ENCODE measurements at regions not wholly inside any gene's neighbourhood (a gene's known extent, or its start where the extent isn't known, plus 50 kb on each side); places are given as distances from the start of the nearest gene placed in this dataset.

DNA sequence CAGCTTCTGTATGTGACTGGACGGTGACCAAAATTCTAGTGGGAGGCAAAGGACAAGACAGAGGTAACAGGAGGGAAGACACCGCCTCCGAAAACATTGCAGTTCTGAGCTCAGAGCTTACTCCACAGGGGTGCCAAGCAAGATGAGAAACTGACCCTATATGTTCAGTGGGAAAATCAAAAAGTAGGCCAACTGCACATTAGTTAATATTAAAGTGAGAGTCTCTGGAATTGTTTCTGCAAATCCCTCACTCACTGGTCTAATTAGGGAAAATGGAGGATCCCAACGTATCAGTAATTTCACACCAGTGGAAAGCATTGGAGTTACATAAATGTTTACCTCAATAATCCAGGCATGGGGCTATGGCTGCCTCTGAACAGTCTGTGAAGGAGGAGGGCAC, 313.3 kb upstream of the KCNH8 start:
- intact Hi-C loops (cut with micrococcal nuclease): no loop called here

DNA sequence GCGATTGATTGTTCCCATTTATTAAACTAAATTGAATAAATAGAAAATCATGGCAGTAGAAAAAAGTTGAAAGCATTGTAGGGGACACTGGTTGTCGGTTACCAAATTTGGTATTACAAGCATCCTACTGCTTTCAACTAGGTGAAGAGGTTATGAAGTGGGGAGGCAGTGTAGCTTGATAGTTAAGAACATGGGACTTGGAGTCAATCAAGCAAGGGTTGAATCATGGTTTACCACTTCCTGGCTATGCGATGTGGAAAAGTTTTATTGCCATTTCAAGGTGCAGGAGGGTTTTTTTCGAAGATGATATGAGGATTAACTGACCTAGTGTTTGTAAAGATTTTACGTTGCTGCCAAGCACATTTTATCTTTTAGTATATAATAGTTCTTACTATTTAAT, 318.2 kb upstream of the KCNH8 start:
- intact Hi-C loops (cut with micrococcal nuclease): no loop called here

- intact Hi-C loops (cut with micrococcal nuclease): loop anchor here (5.0 kb wide), 1 partner anchor 381 kb away; no protein-coding TSS in a partner anchor
These were observed 319.7 kb upstream of the KCNH8 start for GRCh38 chr3:18828637-18829036.

GRCh38 chr3:18827664-18828063, 320.6 kb upstream of the KCNH8 start:
- intact Hi-C loops (cut with micrococcal nuclease): loop anchor here (5.0 kb wide), 1 partner anchor 380 kb away; no protein-coding TSS in a partner anchor

DNA sequence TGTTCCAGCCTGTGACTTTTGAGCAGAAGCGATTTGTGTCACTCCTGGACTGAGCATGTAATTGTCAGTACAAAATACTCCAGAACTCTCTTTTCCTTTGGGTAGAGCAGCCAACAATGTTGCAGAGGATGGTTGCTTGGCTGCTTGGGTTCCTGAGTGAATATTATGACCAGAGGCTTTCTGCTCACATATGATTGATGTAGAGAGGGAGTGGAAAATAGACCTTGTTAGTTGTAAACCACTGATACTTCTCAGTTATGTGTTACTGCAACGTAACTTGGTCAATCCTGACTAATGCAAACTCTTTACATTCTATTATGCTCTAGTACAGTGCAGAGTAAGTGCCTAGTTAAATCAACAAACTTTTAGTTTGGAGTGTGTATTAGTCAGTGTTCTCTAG, 322.6 kb upstream of the KCNH8 start:
- intact Hi-C loops (cut with micrococcal nuclease): loop anchor here (1.0 to 5.0 kb wide), 2 partner anchors 35 to 378 kb away; no protein-coding TSS in a partner anchor

- intact Hi-C loops (cut with micrococcal nuclease): no loop called here
These were observed 335.0 kb upstream of the KCNH8 start for GRCh38 chr3:18813300-18813699.

- intact Hi-C loops (cut with micrococcal nuclease): no loop called here
These were observed 336.0 kb upstream of the KCNH8 start for GRCh38 chr3:18812316-18812715.

DNA sequence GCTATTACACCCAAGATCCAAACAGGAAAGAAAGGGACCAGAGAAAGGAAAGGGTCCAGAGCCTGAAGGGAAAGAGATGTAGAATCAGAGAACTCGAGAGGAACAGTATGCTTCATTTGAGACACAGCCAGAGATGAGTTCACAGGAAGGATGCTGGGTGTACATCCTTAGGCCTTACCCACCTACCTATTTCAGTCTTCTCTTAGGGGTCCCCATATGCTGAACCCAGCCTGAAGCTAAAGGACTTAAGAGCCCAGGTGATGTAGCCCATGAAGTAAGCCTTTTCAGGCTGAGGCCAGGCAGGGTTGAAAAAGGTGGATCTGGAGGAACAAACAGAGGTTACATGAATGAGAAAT, 338.0 kb upstream of the KCNH8 start:
- intact Hi-C loops (cut with micrococcal nuclease): no loop called here

GRCh38 chr3:18809640-18810305, 338.5 kb upstream of the KCNH8 start:
- intact Hi-C loops (cut with micrococcal nuclease): no loop called here

- intact Hi-C loops (cut with micrococcal nuclease): no loop called here
These were observed 339.9 kb upstream of the KCNH8 start for GRCh38 chr3:18808429-18808828.

DNA sequence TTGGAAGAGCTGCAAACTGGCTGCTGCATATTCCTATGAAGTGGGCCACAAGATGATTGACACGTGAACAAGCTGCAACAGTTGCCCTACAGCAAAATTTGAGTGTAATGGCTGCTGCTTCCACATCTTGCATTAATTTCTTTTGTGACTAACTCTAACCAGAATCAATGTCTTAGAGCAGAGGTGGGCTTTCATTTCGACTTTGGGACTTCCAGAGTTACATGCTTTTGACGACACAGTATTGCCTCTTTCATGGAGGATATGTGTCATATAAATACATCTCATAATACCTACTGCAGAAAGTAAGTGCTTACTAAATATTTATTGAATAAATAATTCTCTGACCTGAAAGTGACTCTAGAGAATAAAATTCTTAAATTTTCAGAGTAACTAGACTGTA, 340.7 kb upstream of the KCNH8 start:
- intact Hi-C loops (cut with micrococcal nuclease): no loop called here

GRCh38 chr3:18806633-18807032, 341.7 kb upstream of the KCNH8 start:
- intact Hi-C loops (cut with micrococcal nuclease): no loop called here

DNA sequence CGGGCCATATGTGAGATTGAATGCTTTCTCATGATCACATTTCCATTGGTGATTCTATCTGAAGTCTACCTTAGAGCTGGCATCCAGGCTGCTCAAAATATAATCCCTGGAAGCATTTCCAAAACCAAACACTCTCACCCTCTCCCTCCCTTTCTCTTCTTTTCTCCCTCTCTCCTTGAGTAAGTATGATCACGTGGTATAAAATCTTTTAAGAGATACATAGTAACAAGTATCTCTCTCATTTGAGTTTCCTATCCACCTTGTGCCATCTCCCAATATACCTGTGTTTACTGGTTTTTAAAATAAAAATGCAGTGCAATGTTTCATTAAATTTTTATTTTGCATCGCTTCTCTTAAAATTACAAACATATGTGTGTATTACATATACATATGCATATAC, 350.9 kb upstream of the KCNH8 start:
- intact Hi-C loops (cut with micrococcal nuclease): no loop called here

DNA sequence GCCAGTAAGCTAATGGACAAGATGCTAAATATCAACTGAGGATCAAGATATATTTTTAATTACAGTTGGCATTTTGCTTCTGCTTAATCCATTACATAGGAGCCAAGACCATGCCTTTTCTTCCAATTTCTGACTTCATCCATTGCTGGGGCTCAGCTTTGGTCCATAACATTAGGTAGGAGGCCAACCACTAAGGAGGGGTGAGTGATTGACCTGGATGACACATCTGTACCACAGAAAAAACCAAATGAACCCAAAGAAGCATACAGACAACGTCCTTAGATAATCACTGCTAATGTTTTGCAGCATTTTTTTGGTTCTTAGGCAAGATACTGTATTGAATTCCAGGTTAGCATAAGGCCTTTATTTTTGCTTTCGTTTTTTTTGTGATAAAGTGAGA, 353.2 kb upstream of the KCNH8 start:
- intact Hi-C loops (cut with micrococcal nuclease): no loop called here

GRCh38 chr3:18791752-18792151, 356.6 kb upstream of the KCNH8 start:
- intact Hi-C loops (cut with micrococcal nuclease): no loop called here

DNA sequence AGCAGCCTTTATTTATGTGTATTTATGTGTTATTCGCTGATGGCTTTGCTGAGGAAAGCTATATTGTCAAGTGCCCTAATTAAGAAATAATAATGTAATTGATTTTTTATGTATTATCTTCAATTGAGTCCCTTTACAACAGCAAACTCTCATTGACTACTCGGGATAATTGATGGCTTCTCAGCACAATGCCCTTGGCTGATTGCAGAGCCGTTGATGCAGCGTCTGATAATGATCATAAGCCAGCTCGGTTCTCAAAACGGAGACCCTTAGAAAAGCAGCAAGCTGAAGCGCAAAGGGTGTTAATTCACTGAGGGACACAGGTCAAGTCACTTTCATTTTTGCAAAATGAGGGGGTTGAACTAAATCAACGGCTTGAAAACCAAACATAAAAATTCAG, 357.1 kb upstream of the KCNH8 start:
- intact Hi-C loops (cut with micrococcal nuclease): no loop called here

- intact Hi-C loops (cut with micrococcal nuclease): loop anchor here (1.0 kb wide), 1 partner anchor 35 kb away; no protein-coding TSS in a partner anchor
These were observed 357.9 kb upstream of the KCNH8 start for GRCh38 chr3:18790384-18790783.

GRCh38 chr3:18789734-18790133, 358.6 kb upstream of the KCNH8 start:
- intact Hi-C loops (cut with micrococcal nuclease): loop anchor here (1.0 to 5.0 kb wide), 3 partner anchors 36 to 1047 kb away; partner anchors contain the start of gene TBC1D5

GRCh38 chr3:18787441-18787840, 360.9 kb upstream of the KCNH8 start:
- intact Hi-C loops (cut with micrococcal nuclease): loop anchor here (1.0 to 5.0 kb wide), 7 partner anchors 29 to 1045 kb away; partner anchors contain the start of gene TBC1D5

GRCh38 chr3:18786650-18787323, 361.5 kb upstream of the KCNH8 start:
- intact Hi-C loops (cut with micrococcal nuclease): loop anchor here (1.0 to 5.0 kb wide), 8 partner anchors 28 to 1044 kb away; partner anchors contain the start of gene TBC1D5

DNA sequence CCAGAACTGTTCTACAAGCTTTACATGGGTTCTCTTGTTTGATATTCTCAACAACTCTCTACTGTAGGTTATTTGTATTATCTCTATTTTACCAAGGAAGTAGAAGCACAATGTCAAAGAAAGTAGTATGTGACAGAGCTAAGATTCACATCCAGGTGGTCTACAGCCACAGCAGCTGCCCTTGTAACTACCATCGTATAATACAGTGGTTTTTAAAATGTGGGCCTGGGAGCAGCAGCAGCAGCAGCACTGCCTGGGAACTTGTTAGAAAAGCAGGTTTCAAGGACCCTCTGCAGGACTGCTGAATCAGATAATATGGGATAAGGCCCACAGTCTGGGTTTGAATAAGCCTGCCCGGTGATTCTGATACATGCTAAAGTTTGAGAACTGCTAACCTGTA, 357.1 kb upstream of the SATB1 start:
- intact Hi-C loops (cut with micrococcal nuclease): no loop called here

GRCh38 chr3:18780959-18781358, 355.8 kb upstream of the SATB1 start:
- intact Hi-C loops (cut with micrococcal nuclease): no loop called here

GRCh38 chr3:18779704-18780103, 354.6 kb upstream of the SATB1 start:
- intact Hi-C loops (cut with micrococcal nuclease): no loop called here
